Right forelimb (tissue), 1 donor: ENCODE measurements at regions not wholly inside any gene's neighbourhood (a gene's known extent, or its start where the extent isn't known, plus 50 kb on each side); places are given as distances from the start of the nearest gene placed in this dataset.

Experiments used
- DNase-seq: peaks from one replicate; pipeline ENCODE4 v3.0.0-alpha.2; 2018

DNA sequence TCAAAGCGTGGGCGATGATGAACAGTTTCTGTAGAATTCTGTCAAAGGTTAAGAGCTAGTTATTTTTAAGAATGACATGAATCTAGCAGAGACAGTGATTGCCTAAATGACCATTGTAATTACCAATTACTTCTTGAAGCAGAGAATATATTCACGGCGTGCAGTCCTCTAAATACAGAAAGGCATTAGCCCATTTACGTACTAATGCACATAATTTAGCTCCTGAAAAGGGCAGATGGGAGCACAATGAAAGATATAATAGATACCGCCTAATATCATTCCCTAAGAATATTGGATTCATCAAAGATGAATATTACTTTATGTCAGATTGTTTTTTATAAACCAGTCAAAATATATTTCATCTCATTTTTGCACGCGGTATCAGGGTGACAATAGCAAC, 212.4 kb downstream of the URI1 start:
- no peak for DNase-seq

DNA sequence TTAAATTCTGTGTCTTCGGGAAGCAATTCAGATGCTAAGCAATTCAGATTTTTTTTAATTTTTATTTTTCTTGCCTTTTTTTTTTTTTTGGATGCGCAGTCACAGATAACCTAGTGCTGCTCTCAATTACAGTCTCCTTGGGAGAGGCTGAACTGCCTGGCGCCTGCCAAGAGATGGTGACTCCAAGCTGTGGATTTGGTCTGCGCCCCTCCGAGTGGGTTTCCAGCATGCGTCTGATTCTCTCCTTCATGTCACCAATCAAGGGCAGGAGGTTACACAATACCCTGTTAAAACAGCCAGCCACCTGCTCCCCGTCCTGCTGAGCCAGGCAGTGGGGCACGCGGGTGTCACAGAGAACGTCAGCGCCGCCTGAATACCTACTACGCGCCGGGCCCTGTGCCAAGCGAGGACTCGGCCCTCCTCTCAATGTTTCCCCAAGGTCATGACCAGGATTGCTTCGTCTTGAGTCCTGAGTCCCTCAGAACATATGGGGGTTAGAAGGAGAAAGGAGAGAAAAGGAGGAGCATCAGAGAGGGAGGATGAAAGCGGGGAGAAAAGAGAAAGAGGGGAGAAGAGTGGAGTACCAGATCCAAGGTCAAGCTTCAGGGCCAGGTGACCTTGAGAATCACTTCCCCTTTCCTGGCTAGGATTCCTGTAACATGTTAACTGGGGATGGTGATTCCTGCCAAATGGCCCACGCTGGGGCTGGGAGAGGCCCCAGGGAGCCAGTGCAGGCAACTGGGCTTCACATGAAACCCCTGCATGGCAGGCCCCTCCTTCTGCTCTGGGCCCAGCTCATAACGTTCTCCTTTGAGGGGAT, 213.6 kb downstream of the URI1 start:
- DNase-seq, result no peak

DNA sequence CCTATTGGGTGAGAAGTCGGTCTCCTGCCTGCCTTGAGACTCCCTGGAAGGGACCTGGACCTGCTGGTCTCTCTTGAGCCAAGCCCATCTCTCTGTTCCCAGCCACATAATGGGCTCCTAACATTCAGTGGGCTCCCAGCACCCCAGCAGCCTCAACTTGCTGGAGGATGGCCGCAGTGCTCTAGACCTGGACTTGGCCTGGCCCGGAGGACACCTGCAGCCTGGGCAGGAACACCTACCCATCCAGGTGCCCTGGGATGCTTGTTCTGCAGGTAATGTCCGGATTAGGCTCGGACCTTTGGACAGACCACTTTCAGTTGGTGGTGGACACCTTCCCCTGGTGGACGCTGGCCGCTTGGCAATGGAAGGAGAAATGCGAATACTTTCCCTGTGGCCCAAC, 214.6 kb downstream of the URI1 start:
- DNase-seq, result no peak

DNA sequence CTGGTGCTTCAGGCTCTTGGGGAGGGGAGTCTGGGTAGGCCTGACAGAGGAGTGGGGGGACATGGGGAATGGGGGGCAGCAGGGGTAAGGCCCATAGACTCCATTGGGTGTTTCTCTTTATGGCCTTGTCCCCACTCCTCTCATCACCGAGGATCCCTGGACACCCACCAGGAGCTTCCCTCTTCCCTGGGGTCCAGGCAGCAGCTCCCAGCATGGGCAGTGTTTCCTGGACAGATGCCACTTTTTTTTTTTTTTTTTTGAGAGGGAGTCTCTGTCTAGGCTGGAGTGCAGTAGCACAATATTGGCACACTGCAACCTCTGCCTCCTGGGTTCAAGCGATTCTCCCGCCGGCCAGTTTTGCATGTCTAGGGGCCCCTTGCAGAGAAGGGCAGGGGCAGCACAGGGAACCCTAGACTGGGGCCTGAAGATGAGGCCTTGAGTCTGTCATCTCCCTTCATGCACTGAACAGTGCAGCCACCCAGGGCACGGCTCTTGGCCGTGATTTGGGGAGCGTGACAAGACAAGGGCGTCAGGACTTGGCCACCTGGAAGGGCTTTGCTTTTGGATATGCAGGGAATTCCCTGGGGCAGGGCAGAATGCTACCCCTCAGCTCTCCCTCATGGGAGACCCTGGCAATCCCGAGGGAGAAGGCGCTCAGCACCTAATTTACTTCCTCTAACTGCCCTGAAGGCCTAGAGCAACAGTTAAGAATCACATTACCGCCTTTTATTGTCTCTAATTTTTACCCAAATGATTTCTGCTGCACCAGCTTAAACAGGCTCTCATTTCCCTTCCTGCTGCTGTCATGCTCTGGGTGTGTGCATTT, 213.9 kb upstream of the ZNF536 start:
- no peak for DNase-seq

DNA sequence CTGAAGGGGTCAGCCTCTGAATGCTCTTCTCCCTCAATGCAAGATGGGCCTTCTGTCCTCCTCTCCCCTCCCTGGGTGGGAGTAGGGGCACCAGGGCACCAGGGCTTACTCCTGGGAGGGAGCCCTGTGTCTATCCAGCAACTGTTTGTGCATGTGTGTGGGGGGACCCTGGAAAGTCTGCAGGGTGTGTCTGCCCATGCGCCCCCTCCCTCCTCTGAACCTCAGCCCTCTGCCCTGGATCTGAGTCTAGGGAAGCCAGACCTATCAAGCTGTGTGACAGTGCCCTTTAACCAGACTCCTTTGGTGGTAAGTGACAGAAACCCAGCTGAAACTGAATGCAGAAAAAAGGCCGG, 213.3 kb upstream of the ZNF536 start:
- DNase-seq, result no peak

DNA sequence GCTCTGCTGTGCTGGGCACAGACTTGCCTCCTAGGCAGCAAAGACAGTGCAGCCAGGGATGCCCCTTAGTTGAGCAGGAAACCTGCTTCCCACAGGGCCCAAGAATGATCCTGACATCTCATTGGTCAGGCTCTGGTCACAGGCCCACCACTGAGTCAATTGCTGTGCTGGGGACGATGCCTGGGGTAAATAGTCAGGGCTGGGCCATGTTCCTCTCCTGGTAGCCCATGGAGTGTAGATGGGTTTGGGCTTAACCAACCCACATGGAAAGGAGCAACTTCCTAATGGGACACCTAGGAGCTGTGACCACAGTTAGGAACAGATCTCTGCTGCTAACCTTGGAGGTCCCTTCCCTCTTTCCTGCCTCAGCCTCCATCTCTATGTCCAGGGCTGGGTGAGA, 212.5 kb upstream of the ZNF536 start:
- DNase-seq, result no peak

DNA sequence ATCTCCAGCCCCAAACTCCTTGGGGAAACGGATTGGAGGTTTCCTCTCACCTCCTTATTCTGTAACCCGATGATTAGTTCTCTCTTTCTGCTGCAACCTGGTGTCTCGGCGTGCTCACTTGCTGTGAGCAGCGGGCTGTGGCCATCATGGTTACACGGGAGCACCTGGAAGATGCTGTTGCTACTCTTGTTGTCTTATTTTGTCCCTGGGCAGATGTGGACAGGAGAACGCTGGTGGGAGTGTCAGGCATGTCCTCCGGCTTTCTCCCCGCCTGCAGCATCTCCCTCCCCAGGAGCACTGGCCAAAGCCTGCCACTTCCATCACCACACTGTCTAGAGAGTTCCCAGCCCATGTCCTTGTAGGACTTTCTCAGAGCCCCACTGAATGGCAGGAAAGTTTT, 211.8 kb upstream of the ZNF536 start:
- DNase-seq, result no peak

DNA sequence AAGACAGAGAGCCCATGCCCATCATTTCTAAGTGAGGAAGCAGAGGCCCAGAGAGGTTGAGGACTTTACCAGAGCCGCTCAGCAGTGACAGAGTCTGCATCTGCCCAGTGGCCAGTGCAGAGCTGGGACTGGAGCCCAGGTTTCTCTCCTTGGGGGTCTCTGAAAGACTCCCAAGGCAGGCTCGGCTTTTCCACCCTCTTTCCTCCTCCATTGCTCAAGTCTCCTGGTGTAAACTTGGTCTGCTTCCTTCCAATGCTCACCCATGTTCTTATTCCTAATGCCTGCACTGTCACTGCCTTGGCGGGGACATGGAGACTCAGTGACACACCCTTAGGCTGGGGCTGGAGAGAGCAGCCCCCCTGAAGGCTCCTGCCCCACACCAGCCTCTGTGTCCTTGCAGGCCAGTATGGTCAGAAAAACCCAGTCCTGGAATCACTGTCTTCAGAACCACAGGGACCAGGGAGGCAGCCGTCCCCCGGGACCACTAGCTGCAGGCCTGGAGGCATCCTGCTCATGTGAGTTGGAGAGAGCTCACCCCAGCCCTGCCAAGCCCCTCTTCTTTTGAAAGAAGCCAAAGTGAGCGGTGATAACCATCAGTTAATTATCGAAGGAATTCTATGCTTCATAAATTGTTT, 211.0 kb upstream of the ZNF536 start:
- no peak for DNase-seq

DNA sequence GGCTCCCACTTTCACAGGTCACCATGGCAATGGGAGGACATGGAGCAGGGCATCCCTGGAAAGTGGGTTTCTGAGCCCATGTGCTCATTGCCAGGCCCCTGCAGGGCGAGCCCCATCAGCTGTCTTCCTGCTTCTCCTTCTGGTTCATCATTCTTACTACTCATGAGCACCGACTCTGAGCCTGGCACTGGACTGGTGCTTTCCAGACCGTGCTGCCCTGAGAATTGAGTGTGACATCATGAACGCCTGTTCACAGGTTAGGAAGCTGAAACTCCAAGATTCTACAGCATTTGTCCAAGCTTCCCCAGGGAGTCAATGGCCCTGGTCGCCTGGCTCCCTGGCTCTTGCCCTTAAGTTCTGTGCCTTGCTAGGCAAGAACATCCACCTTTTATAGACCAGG, 210.4 kb upstream of the ZNF536 start:
- no peak for DNase-seq

DNA sequence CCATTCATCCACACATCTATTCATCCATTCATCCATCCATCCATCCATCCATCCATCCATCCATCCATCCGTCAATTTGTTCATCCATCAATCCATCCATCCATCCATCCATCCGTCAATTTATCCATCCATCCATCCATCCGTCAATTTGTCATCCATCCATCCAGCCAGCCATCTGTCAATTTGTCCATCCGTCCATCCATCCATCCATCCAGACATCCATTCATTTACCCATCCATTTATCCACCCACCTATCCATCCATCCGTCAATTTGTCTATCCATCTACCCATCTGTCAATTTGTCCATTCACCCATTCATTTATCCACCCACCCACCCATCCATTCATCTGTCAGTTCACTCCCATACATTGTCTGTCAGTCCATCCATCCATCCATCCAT, 209.5 kb upstream of the ZNF536 start:
- no peak for DNase-seq

DNA sequence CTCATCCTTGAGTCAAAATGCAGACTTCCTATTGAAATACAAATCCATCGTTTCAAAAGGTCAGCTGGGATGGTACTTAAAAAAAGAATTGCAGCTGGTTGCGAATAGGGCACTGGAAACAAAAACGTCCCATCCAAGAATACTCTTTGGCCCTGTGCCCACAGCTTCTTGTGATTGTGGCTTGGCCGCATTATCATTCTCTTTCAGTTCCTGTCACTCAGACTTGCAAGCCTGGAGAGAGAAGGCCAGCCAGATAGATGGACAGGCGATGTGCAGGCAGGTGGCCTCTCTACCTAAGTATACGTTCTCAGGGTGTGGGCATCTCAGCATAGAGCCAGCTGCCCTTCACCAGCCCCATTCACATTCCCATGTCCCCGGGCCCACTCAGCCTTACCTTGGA, 208.5 kb upstream of the ZNF536 start:
- no peak for DNase-seq

DNA sequence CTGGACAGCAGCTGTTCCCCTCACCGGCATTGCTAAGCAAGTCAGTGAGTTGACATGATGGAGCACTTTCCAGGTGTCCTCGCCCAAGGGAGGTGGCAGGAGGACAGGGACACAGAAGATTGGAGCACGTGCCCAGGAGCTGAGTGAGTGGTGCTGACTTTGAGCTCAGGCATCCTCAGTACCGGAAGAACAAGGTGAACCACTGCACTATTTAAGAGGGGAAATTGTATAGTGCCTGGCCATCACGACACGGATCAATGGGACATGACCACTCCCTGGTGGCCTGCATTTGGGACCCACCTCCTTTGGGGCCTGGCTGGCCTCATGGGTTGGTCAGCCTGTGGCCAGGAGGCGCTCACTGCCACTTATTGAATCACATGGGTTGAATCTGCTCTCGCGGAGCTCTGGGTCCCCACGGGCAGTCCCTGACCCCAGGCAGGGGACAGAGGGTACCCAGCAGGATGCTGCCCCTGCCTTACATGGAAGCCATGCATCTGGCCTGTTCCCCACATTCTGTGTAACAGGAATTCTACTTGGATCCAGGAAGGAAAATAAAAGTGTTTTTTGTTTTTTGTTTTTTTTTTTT, 206.9 kb upstream of the ZNF536 start:
- DNase-seq, result no peak

DNA sequence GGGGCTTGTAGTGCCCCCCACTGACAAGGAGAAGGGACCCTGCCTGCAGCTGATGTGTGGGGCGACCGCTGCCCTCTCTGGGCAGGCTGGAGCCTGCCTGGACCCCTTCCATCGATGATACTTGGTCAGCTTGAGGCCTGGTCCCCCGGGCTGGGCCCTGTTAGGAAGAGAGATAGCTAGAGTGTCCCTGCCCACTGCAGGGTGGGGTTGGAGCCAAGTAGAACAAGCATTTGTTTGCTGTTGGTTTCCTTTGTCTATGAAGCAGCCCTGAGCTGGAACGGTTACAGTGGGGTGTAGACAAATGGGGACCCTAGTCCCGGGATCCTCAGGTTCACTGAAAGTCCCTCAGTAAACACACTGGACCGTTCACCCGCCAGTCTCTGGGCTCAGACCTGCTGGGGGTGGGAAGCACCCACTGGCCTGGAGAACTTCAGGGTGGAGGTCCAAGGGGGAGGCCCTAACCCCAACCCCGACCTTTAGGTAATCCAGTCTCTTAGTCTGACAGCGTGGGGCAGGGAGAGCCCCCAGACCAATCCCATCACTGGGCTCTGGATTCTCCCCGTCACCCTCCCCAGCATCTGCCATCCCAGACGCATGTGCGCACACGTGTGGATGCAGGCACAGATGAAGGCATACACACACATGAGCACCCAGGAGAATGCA, 204.8 kb upstream of the ZNF536 start:
- DNase-seq, result no peak

DNA sequence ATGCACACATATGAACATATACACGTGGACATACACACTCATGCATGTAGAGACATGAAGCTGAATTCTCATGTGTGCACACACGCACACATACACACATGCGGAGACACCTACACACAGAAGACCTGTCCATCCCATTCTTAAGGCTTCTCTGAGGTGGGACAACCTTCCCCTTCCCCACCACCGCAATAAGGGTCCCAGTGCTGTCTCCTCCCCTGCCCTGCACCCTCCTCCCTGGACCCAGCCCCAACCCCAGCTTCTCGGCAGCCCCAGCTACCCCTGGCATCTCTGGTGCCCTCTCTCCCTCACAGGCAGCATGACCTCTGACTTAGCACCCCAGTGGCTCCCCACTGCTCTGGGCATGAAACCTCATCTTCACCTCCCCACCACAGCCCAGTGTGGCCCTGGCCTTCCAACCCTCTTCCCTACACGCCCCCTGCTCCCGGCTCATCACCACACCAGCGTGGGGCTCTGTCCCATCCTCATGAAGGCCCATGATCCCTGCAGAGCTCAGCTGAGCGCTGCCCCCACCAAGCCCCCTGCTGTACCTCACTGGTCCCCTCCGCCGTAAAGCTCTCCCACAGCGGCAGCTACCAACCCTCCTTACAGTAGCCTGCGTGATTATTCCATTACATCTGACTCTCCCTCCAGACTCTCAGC, 204.1 kb upstream of the ZNF536 start:
- no peak for DNase-seq

DNA sequence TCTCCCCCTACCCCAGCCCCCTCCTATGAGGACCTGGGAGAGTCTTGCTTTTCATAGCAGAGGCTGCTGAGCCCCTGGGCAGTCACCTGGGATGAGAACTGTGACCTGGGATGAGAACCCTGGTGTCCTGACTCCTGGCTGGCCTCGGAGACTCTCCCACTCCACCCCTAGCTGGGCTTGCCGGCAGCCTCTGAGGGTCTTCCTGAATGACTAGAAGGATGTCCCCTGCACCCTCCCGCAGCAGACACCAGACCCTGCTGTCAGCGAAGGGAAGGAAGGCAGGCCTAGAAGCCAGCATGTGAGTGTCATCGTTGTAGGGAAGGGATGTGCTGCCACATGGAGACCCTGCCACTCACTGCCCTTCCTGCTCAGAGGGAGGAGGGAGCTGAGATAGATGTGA, 203.4 kb upstream of the ZNF536 start:
- DNase-seq, result no peak

DNA sequence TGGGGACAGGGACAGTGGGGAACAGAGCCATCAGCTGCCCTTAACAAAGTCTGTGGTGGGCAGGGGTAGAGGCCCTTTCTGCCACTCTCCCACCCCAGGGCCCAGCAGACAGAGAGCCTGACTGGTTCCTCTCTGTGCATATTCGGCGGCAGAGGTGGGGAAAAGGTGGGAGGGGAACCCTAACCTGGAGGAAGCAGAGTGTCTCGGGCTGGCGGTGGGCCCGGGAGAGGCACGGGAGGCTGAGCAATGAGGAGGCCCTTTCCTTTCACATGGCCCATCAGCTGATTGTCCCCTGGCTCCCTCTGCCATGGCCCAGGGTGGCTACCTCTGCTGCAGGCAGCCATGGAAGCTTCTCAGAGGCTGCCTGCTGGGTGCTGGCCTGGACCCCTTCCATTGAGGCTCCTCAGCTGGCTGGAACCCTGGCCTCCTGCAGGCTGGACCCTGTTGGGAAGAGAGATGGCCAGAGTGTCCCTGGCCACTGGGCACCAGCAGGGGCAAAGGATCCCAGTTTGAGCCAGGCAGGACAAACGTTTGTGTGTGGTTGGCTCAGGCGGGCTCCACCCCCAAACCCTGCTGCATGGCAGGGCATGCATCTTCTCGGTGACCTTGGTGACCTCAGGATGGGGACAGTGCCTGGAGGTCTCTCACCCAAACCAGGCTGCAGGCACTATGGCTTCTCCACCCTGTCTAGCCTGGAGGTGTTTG, 202.8 kb upstream of the ZNF536 start:
- no peak for DNase-seq

DNA sequence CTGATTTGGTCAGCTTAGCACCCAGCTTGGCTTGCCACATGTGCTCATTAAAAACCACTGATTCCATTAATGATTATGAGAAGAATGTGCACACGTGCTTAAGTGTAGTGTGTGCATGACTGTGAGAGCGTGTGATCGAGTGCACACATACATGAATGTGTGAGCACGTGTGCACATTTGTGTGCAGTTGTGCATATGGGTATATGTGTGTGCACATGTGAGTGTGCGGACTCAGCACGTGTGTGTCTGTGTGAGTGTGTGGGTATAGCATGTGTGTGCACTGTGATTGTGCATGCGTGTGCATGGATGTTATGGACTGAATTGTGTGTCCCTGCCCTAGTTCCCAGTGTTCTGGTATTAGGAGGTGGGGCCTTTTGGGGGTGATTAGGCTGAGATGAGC, 202.1 kb upstream of the ZNF536 start:
- DNase-seq, result no peak

DNA sequence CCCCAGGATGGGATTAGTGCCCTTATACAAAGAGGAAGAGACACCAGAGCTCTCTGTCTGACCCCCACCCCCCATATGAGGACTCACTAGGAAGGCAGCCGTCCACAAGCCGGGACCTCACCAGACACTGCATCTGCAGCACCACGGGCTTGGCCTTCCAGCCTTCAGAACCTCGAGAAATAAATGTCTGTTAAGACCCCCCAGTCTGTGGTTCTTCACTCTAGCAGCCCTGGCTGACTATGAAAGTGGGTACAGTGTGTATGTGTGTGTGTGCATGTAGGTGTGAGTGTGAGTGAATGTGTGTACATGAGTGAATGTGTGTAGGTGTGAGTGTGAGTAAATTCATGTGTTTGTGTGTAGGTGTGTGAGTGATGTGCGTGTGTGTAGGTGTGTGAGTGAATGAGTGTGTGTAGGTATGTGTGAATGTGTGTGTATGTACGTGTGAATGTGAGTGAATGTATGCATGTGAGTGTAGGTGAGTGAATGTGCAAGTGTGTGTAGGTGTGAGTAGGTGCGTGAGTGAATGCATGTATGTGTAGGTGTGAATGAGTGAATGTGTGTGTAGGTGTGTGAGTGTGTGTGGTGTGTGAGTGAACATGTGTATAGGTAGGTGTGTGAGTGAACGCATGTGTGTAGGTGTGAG, 201.6 kb upstream of the ZNF536 start:
- DNase-seq, result no peak

DNA sequence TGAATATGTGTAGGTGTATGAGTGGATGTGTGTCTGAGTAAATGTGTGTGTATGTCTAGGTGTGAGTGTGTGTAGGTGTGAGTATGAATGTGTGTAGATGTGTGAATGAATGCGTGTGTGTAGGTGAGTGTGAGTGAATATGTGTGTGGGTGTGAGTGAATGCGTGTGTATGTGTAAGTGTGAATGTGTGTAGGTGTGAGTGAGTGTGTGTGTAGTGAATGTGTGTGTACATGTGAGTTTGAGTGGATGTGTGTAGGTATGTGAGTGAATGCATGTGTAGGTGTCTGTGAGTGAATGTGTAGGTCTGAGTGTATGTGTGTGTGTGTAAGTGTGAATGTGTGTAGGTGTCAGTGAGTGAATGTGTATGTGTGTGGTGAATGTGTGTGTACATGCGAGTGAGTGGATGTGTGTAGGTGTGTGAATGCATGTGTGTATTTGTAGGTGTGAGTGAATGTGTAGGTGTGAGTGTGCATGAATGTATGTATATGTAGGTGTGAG, 201.0 kb upstream of the ZNF536 start:
- DNase-seq, result no peak

DNA sequence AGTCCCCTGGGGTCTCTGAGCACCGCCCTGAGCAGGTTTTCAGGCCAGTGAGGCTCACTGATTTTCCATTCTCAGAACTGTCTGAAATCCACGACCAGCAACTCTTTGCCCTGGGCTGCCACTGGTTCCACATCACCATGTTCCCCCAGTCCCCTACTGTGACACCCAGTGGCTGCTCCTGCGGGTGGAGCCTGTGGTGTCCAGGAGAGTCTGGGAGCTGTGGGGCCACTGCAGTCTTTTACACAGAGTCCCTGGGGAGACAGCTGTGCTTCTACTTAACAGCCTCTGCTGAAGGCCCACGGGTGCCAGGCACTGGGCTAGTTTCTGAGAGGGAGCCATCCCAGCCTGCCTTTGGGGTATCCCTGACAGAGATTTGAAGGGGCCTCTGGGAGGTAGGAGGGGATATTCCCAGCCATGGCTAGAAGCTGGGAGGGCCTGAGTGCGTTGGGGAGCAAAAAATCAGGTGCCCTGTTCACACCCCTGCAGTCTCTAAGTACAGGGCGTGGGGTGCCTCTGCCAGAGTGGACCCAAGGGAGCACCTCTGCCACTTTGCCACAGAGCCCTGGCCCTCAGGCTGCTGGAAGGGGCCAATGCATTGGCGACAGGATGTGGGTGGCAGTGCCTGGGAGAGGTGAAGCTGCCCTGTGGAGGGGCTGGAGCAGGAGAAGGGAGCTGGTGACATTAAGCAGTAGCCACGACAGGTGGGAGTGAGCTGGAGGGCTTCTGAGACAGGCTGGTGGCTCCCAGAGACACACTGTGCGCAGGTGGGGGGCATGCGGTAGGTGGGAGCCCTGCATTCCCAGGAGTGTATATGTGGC, 200.2 kb upstream of the ZNF536 start:
- DNase-seq, result no peak
